ENCODE measurements at regions not wholly inside any gene's neighbourhood (a gene's known extent, or its start where the extent isn't known, plus 50 kb on each side); places are given as distances from the start of the nearest gene placed in this dataset.

GRCh38 chr13:79870766-79871165 lies 389.8 kb downstream of the NDFIP2 start:
- no peak overlapping the region for H3K27ac ChIP-seq (ENCODE audit: low read depth, low read length)
- H3K4me1 ChIP-seq (ENCODE audit: insufficient read depth, low read length) = no peaks in the 10 kb centered on the region
- Mint-ChIP-seq H3K27ac (no peak overlapping the region), H3K9me3 (peaks cover 0 to 3% (median 0%) of the 10 kb centered on the region in 8 donors), H3K27me3 (no peaks in the 10 kb centered on the region), H3K36me3 (no peaks in the 10 kb centered on the region), H3K4me1 (no peaks in the 10 kb centered on the region), H3K4me3 (no peak overlapping the region)
- DNase-seq = no peak
- ChIA-PET POLR2A (ENCODE audit: partially characterized antibody) (no interaction called here), CTCF (ENCODE audit: partially characterized antibody) (no interaction called here)
- no peaks in the 10 kb centered on the region for H3K9me3 ChIP-seq (ENCODE audit: control insufficient read depth in 1 of 2, low read length in 2 of 2)
- H3K36me3 ChIP-seq (ENCODE audit: insufficient read depth, low read length) = no peaks in the 10 kb centered on the region
- H3K4me3 ChIP-seq (ENCODE audit: low read length in 2 of 2) = no peak overlapping the region
- intact Hi-C loops (cut with micrococcal nuclease) = no loop called here
- no peaks in the 10 kb centered on the region for H3K27me3 ChIP-seq (ENCODE audit: insufficient read depth, low read length)

- Mint-ChIP-seq H3K36me3 (no peaks in the 10 kb centered on the region), H3K4me3 (no peak overlapping the region), H3K9me3 (peaks cover 0 to 3% (median 0%) of the 10 kb centered on the region in 8 donors), H3K27ac (no peak overlapping the region), H3K4me1 (no peaks in the 10 kb centered on the region), H3K27me3 (no peaks in the 10 kb centered on the region)
- Histone ChIP-seq H3K27me3 (ENCODE audit: insufficient read depth, low read length) (no peaks in the 10 kb centered on the region), H3K36me3 (ENCODE audit: insufficient read depth, low read length) (no peaks in the 10 kb centered on the region), H3K4me3 (ENCODE audit: low read length in 2 of 2) (no peak overlapping the region), H3K27ac (ENCODE audit: low read depth, low read length) (no peak overlapping the region), H3K9me3 (ENCODE audit: control insufficient read depth in 1 of 2, low read length in 2 of 2) (no peaks in the 10 kb centered on the region), H3K4me1 (ENCODE audit: insufficient read depth, low read length) (no peaks in the 10 kb centered on the region)
- intact Hi-C loops (cut with micrococcal nuclease) = no loop called here
- CTCF ChIA-PET (ENCODE audit: partially characterized antibody) = no interaction called here
- POLR2A ChIA-PET (ENCODE audit: partially characterized antibody) = no interaction called here
- DNase-seq = no peak
Observed at GRCh38 chr13:79870123-79870522, 389.2 kb downstream of the NDFIP2 start.

- CTCF ChIA-PET (ENCODE audit: partially characterized antibody) = no interaction called here
- intact Hi-C loops (cut with micrococcal nuclease) = no loop called here
- H3K36me3 Mint-ChIP-seq = no peaks in the 10 kb centered on the region
Observed at GRCh38 chr13:79869326-79869725, 388.4 kb downstream of the NDFIP2 start.

GRCh38 chr13:79867254-79867653 lies 386.3 kb downstream of the NDFIP2 start:
- Histone ChIP-seq H3K36me3 (ENCODE audit: insufficient read depth, low read length) (no peaks in the 10 kb centered on the region), H3K4me1 (ENCODE audit: insufficient read depth, low read length) (no peaks in the 10 kb centered on the region), H3K27ac (ENCODE audit: low read depth, low read length) (no peak overlapping the region), H3K4me3 (ENCODE audit: low read length in 2 of 2) (no peak overlapping the region), H3K9me3 (ENCODE audit: control insufficient read depth in 1 of 2, low read length in 2 of 2) (no peaks in the 10 kb centered on the region), H3K27me3 (ENCODE audit: insufficient read depth, low read length) (no peaks in the 10 kb centered on the region)
- DNase-seq = no peak
- intact Hi-C loops (cut with micrococcal nuclease) = no loop called here
- Mint-ChIP-seq H3K9me3 (peaks cover 0 to 6% (median 0%) of the 10 kb centered on the region in 8 donors), H3K27ac (no peak overlapping the region), H3K27me3 (no peaks in the 10 kb centered on the region), H3K4me3 (no peak overlapping the region), H3K36me3 (no peaks in the 10 kb centered on the region), H3K4me1 (no peaks in the 10 kb centered on the region)
- ChIA-PET POLR2A (ENCODE audit: partially characterized antibody) (no interaction called here), CTCF (ENCODE audit: partially characterized antibody) (no interaction called here)

More at GRCh38 chr13:79869326-79869725, 388.4 kb downstream of the NDFIP2 start:
- Mint-ChIP-seq H3K27ac (no peak overlapping the region), H3K4me3 (no peak overlapping the region), H3K4me1 (no peaks in the 10 kb centered on the region), H3K9me3 (peaks cover 0 to 3% (median 0%) of the 10 kb centered on the region in 8 donors), H3K27me3 (no peaks in the 10 kb centered on the region)
- Histone ChIP-seq H3K27me3 (ENCODE audit: insufficient read depth, low read length) (no peaks in the 10 kb centered on the region), H3K9me3 (ENCODE audit: control insufficient read depth in 1 of 2, low read length in 2 of 2) (no peaks in the 10 kb centered on the region), H3K4me3 (ENCODE audit: low read length in 2 of 2) (no peak overlapping the region), H3K27ac (ENCODE audit: low read depth, low read length) (no peak overlapping the region), H3K4me1 (ENCODE audit: insufficient read depth, low read length) (no peaks in the 10 kb centered on the region), H3K36me3 (ENCODE audit: insufficient read depth, low read length) (no peaks in the 10 kb centered on the region)
- no peak for DNase-seq
- POLR2A ChIA-PET (ENCODE audit: partially characterized antibody) = no interaction called here

GRCh38 chr13:79866436-79866835 lies 385.5 kb downstream of the NDFIP2 start:
- Histone ChIP-seq H3K9me3 (ENCODE audit: control insufficient read depth in 1 of 2, low read length in 2 of 2) (no peaks in the 10 kb centered on the region), H3K27me3 (ENCODE audit: insufficient read depth, low read length) (no peaks in the 10 kb centered on the region), H3K36me3 (ENCODE audit: insufficient read depth, low read length) (no peaks in the 10 kb centered on the region), H3K4me1 (ENCODE audit: insufficient read depth, low read length) (no peaks in the 10 kb centered on the region), H3K4me3 (ENCODE audit: low read length in 2 of 2) (no peak overlapping the region), H3K27ac (ENCODE audit: low read depth, low read length) (no peak overlapping the region)
- Mint-ChIP-seq H3K27me3 (no peaks in the 10 kb centered on the region), H3K27ac (no peak overlapping the region), H3K36me3 (no peaks in the 10 kb centered on the region), H3K4me1 (no peaks in the 10 kb centered on the region), H3K4me3 (no peak overlapping the region), H3K9me3 (peaks cover 0 to 6% (median 0%) of the 10 kb centered on the region in 8 donors)
- ChIA-PET POLR2A (ENCODE audit: partially characterized antibody) (no interaction called here), CTCF (ENCODE audit: partially characterized antibody) (no interaction called here)
- intact Hi-C loops (cut with micrococcal nuclease) = no loop called here
- no peak for DNase-seq

- Histone ChIP-seq H3K27ac (ENCODE audit: low read depth, low read length) (no peak overlapping the region), H3K4me1 (ENCODE audit: insufficient read depth, low read length) (no peaks in the 10 kb centered on the region), H3K9me3 (ENCODE audit: control insufficient read depth in 1 of 2, low read length in 2 of 2) (no peaks in the 10 kb centered on the region), H3K27me3 (ENCODE audit: insufficient read depth, low read length) (no peaks in the 10 kb centered on the region), H3K4me3 (ENCODE audit: low read length in 2 of 2) (no peak overlapping the region), H3K36me3 (ENCODE audit: insufficient read depth, low read length) (no peaks in the 10 kb centered on the region)
- Mint-ChIP-seq H3K4me3 (no peak overlapping the region), H3K27ac (no peak overlapping the region), H3K4me1 (no peaks in the 10 kb centered on the region), H3K9me3 (peaks cover 0 to 18% (median 3%) of the 10 kb centered on the region in 8 donors), H3K27me3 (no peaks in the 10 kb centered on the region), H3K36me3 (no peaks in the 10 kb centered on the region)
- POLR2A ChIA-PET (ENCODE audit: partially characterized antibody) = no interaction called here
- CTCF ChIA-PET (ENCODE audit: partially characterized antibody) = no interaction called here
- intact Hi-C loops (cut with micrococcal nuclease) = no loop called here
- DNase-seq = no peak
Observed at GRCh38 chr13:79862515-79862914, 381.6 kb downstream of the NDFIP2 start.

- ChIA-PET POLR2A (ENCODE audit: partially characterized antibody) (no interaction called here), CTCF (ENCODE audit: partially characterized antibody) (no interaction called here)
- H3K4me1 ChIP-seq (ENCODE audit: insufficient read depth, low read length) = no peaks in the 10 kb centered on the region
- Mint-ChIP-seq H3K9me3 (peaks cover 0 to 18% (median 3%) of the 10 kb centered on the region in 8 donors), H3K4me1 (no peaks in the 10 kb centered on the region), H3K27me3 (no peaks in the 10 kb centered on the region), H3K27ac (no peak overlapping the region), H3K36me3 (no peaks in the 10 kb centered on the region), H3K4me3 (no peak overlapping the region)
- H3K9me3 ChIP-seq (ENCODE audit: control insufficient read depth in 1 of 2, low read length in 2 of 2) = no peaks in the 10 kb centered on the region
- no peak for DNase-seq
- no peaks in the 10 kb centered on the region for H3K36me3 ChIP-seq (ENCODE audit: insufficient read depth, low read length)
- H3K27me3 ChIP-seq (ENCODE audit: insufficient read depth, low read length) = no peaks in the 10 kb centered on the region
- no peak overlapping the region for H3K4me3 ChIP-seq (ENCODE audit: low read length in 2 of 2)
- H3K27ac ChIP-seq (ENCODE audit: low read depth, low read length) = no peak overlapping the region
- intact Hi-C loops (cut with micrococcal nuclease) = no loop called here
Observed at GRCh38 chr13:79861731-79862130, 380.8 kb downstream of the NDFIP2 start.

GRCh38 chr13:79860791-79861190 lies 379.8 kb downstream of the NDFIP2 start:
- no peak overlapping the region for H3K27ac ChIP-seq (ENCODE audit: low read depth, low read length)
- ChIA-PET CTCF (ENCODE audit: partially characterized antibody) (no interaction called here), POLR2A (ENCODE audit: partially characterized antibody) (no interaction called here)
- H3K4me1 ChIP-seq (ENCODE audit: insufficient read depth, low read length) = no peaks in the 10 kb centered on the region
- H3K4me3 ChIP-seq (ENCODE audit: low read length in 2 of 2) = no peak overlapping the region
- Mint-ChIP-seq H3K4me3 (no peak overlapping the region), H3K27ac (no peak overlapping the region), H3K36me3 (no peaks in the 10 kb centered on the region), H3K9me3 (peaks cover 0 to 18% (median 3%) of the 10 kb centered on the region in 8 donors), H3K4me1 (no peaks in the 10 kb centered on the region), H3K27me3 (no peaks in the 10 kb centered on the region)
- H3K9me3 ChIP-seq (ENCODE audit: control insufficient read depth in 1 of 2, low read length in 2 of 2) = no peaks in the 10 kb centered on the region
- H3K36me3 ChIP-seq (ENCODE audit: insufficient read depth, low read length) = no peaks in the 10 kb centered on the region
- DNase-seq = no peak
- intact Hi-C loops (cut with micrococcal nuclease) = no loop called here
- H3K27me3 ChIP-seq (ENCODE audit: insufficient read depth, low read length) = no peaks in the 10 kb centered on the region

Data from CD4-positive, alpha-beta memory T cell (primary cell).